Thyroid gland (tissue), 4 donors: ENCODE measurements at regions not wholly inside any gene's neighbourhood (a gene's known extent, or its start where the extent isn't known, plus 50 kb on each side); places are given as distances from the start of the nearest gene placed in this dataset.

Experiments
- CTCF ChIP-seq, 6 experiments: fragments of 200-600 bp in 3 of 6; fragments of 450-650 bp in 3 of 6; sonication (generic) in 3 of 6; IDR thresholded peaks; one replicate each; pipeline ENCODE4 v1.5.1; 2016 to 2019; ENCODE audit warnings: antibody characterized with exemption in 6 of 6, mild to moderate bottlenecking in 2 of 6, inconsistent platforms in 1 of 6, moderate library complexity in 1 of 6
- POLR2A ChIP-seq, 2 donors: fragments of 450-650 bp; IDR thresholded peaks; one replicate each; pipeline ENCODE4 v1.6.1; 2017; ENCODE audit warnings: antibody characterized with exemption in 2 of 2, mild to moderate bottlenecking in 2 of 2, moderate library complexity in 1 of 2

- TF ChIP-seq CTCF (IDR thresholded peaks at IDR 0.05) = no peak
- no peak for TF ChIP-seq POLR2A (IDR thresholded peaks at IDR 0.05)
Observed at GRCh38 chrX:9102956-9103355, 69.0 kb upstream of the FAM9B start.
